IMR-90 (cell line): ENCODE measurements at regions not wholly inside any gene's neighbourhood (a gene's known extent, or its start where the extent isn't known, plus 50 kb on each side); places are given as distances from the start of the nearest gene placed in this dataset.

Experiments used
- ATAC-seq: fragments of 200-7000 bp; cut with Tn5 transposase; 2 replicates; pipeline ENCODE4 v1.9.1; 2020; ENCODE audit warnings: low read depth, mild to moderate bottlenecking, moderate library complexity
- BruUV-seq: library from RNA; stranded (reverse); fragments of 400-500 nt; replicated peaks from 2 replicates; lab custom pipeline; 2021; lab: Mats Ljungman, UMichigan
- CTCF ChIA-PET: fragments of 300-600 bp; formaldehyde crosslinking; extraction: SDS; loops from one replicate; lab custom pipeline; 2021; ENCODE audit warnings: antibody characterized with exemption; lab: Yijun Ruan, JAX
- POLR2A ChIA-PET: fragments of 300-600 bp; sonication (Branson Sonifier 250); formaldehyde crosslinking; loops from one replicate; lab custom pipeline; 2022; ENCODE audit warnings: antibody characterized with exemption; ENCODE audit not compliant: unreplicated experiment; lab: Charles Lee
- DNase-seq: peaks from one replicate; pipeline ENCODE4 v3.0.0; 2013
- H2AFZ ChIP-seq: replicated peaks from 2 replicates; pipeline ENCODE3; 2013; ENCODE audit warnings: low read length, mild to moderate bottlenecking; ENCODE audit not compliant: poor library complexity
- H2AK5ac ChIP-seq: 2 replicates; pipeline ENCODE4 v1.6.1; 2013; ENCODE audit warnings: low read depth, low read length, inconsistent platforms
- H2AK9ac ChIP-seq: replicated peaks from 2 replicates; pipeline ENCODE3; 2013; ENCODE audit warnings: mild to moderate bottlenecking, low read depth, low read length, moderate library complexity; ENCODE audit not compliant: poor library complexity
- H2BK120ac ChIP-seq: 2 replicates; pipeline ENCODE4 v1.6.1; 2013; ENCODE audit warnings: low read depth, low read length, inconsistent platforms
- H2BK15ac ChIP-seq: 3 replicates; pipeline ENCODE4 v1.6.1; 2013; ENCODE audit warnings: low read depth, low read length, inconsistent platforms
- H2BK20ac ChIP-seq: 2 replicates; pipeline ENCODE4 v1.6.1; 2013; ENCODE audit warnings: low read depth, mild to moderate bottlenecking, inconsistent platforms, low read length, moderate library complexity
- H2BK5ac ChIP-seq: 2 replicates; pipeline ENCODE4 v1.6.1; 2013; ENCODE audit warnings: mild to moderate bottlenecking, low read depth, low read length, inconsistent platforms; ENCODE audit not compliant: poor library complexity, severe bottlenecking
- H3K14ac ChIP-seq: replicated peaks from 2 replicates; pipeline ENCODE4 v1.6.1; 2013; ENCODE audit warnings: low read depth, low read length, inconsistent platforms
- H3K18ac ChIP-seq: 2 replicates; pipeline ENCODE4 v1.6.1; 2013; ENCODE audit warnings: low read depth, low read length, control low read depth
- H3K23ac ChIP-seq: 2 replicates; pipeline ENCODE4 v1.6.1; 2013; ENCODE audit warnings: low read depth, low read length, inconsistent platforms
- H3K27ac ChIP-seq: 2 replicates; pipeline ENCODE4 v1.5.1; 2013; ENCODE audit warnings: mild to moderate bottlenecking, control low read depth, low read length; ENCODE audit not compliant: insufficient read depth
- H3K27me3 ChIP-seq: 2 replicates; pipeline ENCODE4 v1.6.1; 2013; ENCODE audit warnings: low read length; ENCODE audit not compliant: control insufficient read depth, insufficient read depth
- H3K36me3 ChIP-seq: 2 replicates; pipeline ENCODE4 v1.6.1; 2013; ENCODE audit warnings: low read length, mixed read lengths; ENCODE audit not compliant: control insufficient read depth, insufficient read depth
- H3K4ac ChIP-seq: 2 replicates; pipeline ENCODE4 v1.6.1; 2013; ENCODE audit warnings: low read depth, low read length, inconsistent platforms
- H3K4me1 ChIP-seq: 2 replicates; pipeline ENCODE4 v1.6.1; 2013; ENCODE audit warnings: low read length, mixed read lengths; ENCODE audit not compliant: control insufficient read depth, insufficient read depth
- H3K4me2 ChIP-seq: 2 replicates; pipeline ENCODE4 v1.6.1; 2013; ENCODE audit warnings: low read depth, mild to moderate bottlenecking, control low read depth, low read length, moderate library complexity
- H3K4me3 ChIP-seq: 2 replicates; pipeline ENCODE4 v1.5.1; 2013; ENCODE audit warnings: low read depth, mild to moderate bottlenecking, control low read depth, low read length, moderate library complexity; ENCODE audit not compliant: insufficient read depth
- H3K56ac ChIP-seq: 2 replicates; pipeline ENCODE4 v1.6.1; 2013; ENCODE audit warnings: low read length, inconsistent platforms; ENCODE audit not compliant: insufficient read depth; ENCODE audit errors: extremely low read depth
- H3K79me1 ChIP-seq, 2 experiments: 2 replicates each; pipeline ENCODE4 v1.6.1; 2013; ENCODE audit warnings: low read length in 2 of 2, inconsistent platforms in 1 of 2, low read depth in 1 of 2
- H3K9ac ChIP-seq: 2 replicates; pipeline ENCODE4 v1.6.1; 2013; ENCODE audit warnings: low read depth, low read length, control low read depth
- H3K9me1 ChIP-seq: 2 replicates; pipeline ENCODE4 v1.6.1; 2013; ENCODE audit warnings: low read length, inconsistent platforms; ENCODE audit not compliant: insufficient read depth
- H3K9me3 ChIP-seq: 2 replicates; pipeline ENCODE4 v1.6.1; 2013; ENCODE audit warnings: low read length; ENCODE audit not compliant: control insufficient read depth, insufficient read depth
- H4K20me1 ChIP-seq: 2 replicates; pipeline ENCODE4 v1.6.1; 2013; ENCODE audit warnings: low read length, inconsistent platforms; ENCODE audit not compliant: insufficient read depth
- H4K5ac ChIP-seq: 2 replicates; pipeline ENCODE4 v1.6.1; 2013; ENCODE audit warnings: mild to moderate bottlenecking, low read depth, low read length, control low read depth
- H4K8ac ChIP-seq, 2 experiments: 2 replicates each; pipeline ENCODE4 v1.6.1; 2013; ENCODE audit warnings: low read depth in 2 of 2, low read length in 2 of 2, control low read depth in 1 of 2, inconsistent platforms in 1 of 2
- H4K91ac ChIP-seq: 2 replicates; pipeline ENCODE4 v1.6.1; 2013; ENCODE audit warnings: low read depth, low read length, inconsistent platforms; ENCODE audit not compliant: insufficient read depth
- BHLHE40 ChIP-seq: fragments of 150-350 bp; IDR thresholded peaks from 2 replicates; pipeline ENCODE4 v1.6.1; 2016; ENCODE audit warnings: mild to moderate bottlenecking, low read depth, low read length
- CEBPB ChIP-seq: IDR thresholded peaks from 2 replicates; pipeline ENCODE4 v1.6.1; 2012; ENCODE audit warnings: low read depth, low read length, improper control_type of control experiment
- CHD1 ChIP-seq: IDR thresholded peaks from 2 replicates; pipeline ENCODE4 v1.6.1; 2012; ENCODE audit warnings: low read depth, low read length, improper control_type of control experiment
- CTCF ChIP-seq: conservative IDR thresholded peaks from 2 replicates; pipeline ENCODE4 v1.5.1; 2012; ENCODE audit warnings: mild to moderate bottlenecking, low read depth, low read length, improper control_type of control experiment
- MAFK ChIP-seq: IDR thresholded peaks from 2 replicates; pipeline ENCODE4 v1.6.1; 2012; ENCODE audit warnings: low read depth, low read length, improper control_type of control experiment
- MAZ ChIP-seq: IDR thresholded peaks from 2 replicates; pipeline ENCODE4 v1.6.1; 2012; ENCODE audit warnings: low read depth, mild to moderate bottlenecking, low read length, improper control_type of control experiment, moderate library complexity, borderline replicate concordance
- NFE2L2 ChIP-seq: fragments of 150-350 bp; IDR thresholded peaks from 2 replicates; pipeline ENCODE4 v1.6.1; 2016; ENCODE audit warnings: low read depth, mild to moderate bottlenecking, low read length
- POLR2A ChIP-seq: IDR thresholded peaks from 2 replicates; pipeline ENCODE4 v1.6.1; 2012; ENCODE audit warnings: mild to moderate bottlenecking, low read depth, low read length
- RAD21 ChIP-seq: IDR thresholded peaks from 2 replicates; pipeline ENCODE4 v1.6.1; 2012; ENCODE audit warnings: low read length, improper control_type of control experiment
- SMC3 ChIP-seq: fragments of 150-350 bp; IDR thresholded peaks from 2 replicates; pipeline ENCODE4 v1.6.1; 2016; ENCODE audit warnings: low read depth, mild to moderate bottlenecking, antibody characterized with exemption, low read length, moderate library complexity
- WGBS, 2 experiments: methylation state at CpG; one replicate each; pipeline versions ENCODE4 v1.1.5 to v1.1.7; 2013; ENCODE audit warnings: missing lambda C conversion rate in 2 of 2; ENCODE audit not compliant: insufficient read length in 1 of 2; ENCODE audit errors: extremely low coverage in 2 of 2; 5-methylcytosine and 5-hydroxymethylcytosine counted together
- dilution Hi-C: fragments of 300-500 bp; cut with HindIII; formaldehyde crosslinking; loops from one replicate; pipeline ENCODE4 v1.14.3; 2018; ENCODE audit warnings: low sequenced_read_pairs; ENCODE audit not compliant: unreplicated experiment
- in situ Hi-C: fragments of 300-500 bp; cut with MboI; formaldehyde crosslinking; loops from 3 replicates; pipeline ENCODE4 v1.14.3; 2019; ENCODE audit warnings: low sequenced_read_pairs, inconsistent platforms, mixed read lengths
- intact Hi-C: fragments of 100-400 bp; cut with micrococcal nuclease; formaldehyde crosslinking; loops from 2 replicates; pipeline ENCODE4 v1.10.0; 2022
- TF ChIP-seq, protein P1 (sequence below): fragments of 150-350 bp; IDR thresholded peaks from 2 replicates; pipeline ENCODE4 v1.6.1; 2017; ENCODE audit warnings: mild to moderate bottlenecking, antibody characterized with exemption, low read length, low read depth

DNA sequence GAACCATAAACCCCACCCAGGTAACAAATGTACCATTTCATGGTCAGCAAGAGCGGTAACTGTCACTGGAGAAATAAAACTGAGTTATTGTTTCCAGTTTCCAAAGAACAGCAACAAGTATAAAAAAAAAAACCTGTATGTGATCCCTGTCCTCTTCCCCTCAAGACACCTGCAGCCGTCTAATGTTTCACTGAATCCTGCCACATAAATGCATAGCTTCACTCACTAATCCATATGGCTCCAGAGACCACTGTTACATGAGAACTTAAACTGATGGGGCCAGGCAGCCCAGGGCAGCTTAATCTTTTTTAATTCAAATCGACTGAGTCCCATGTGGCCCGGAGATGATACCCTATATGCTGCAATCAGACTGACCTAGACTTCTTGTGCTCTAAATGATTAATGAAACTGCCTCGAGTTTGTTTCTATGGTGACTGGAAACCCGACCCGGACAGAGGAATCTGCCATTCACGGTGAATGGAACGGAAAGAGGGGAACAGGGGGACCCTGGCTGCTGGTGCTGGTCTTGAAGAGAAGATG, 60.9 kb upstream of the SIX2 start:
- Histone ChIP-seq H3K4me2 (no peak overlapping the region), H2AFZ (no peak overlapping the region)

More for the DNA sequence above, 60.9 kb upstream of the SIX2 start:
- Histone ChIP-seq H3K79me1 (no peaks in the 10 kb centered on the region), H2BK20ac (no peak overlapping the region), H3K23ac (no peak overlapping the region), H3K9ac (no peak overlapping the region), H2AK5ac (no peak overlapping the region), H3K4me1 (no peaks in the 10 kb centered on the region), H3K4me3 (no peak overlapping the region), H4K5ac (no peak overlapping the region), H4K20me1 (no peaks in the 10 kb centered on the region), H2BK15ac (no peak overlapping the region), H2AK9ac (no peak overlapping the region), H3K27ac (no peak overlapping the region), H3K27me3 (peaks cover 71% of the 10 kb centered on the region), H3K9me3 (no peaks in the 10 kb centered on the region), H3K36me3 (no peaks in the 10 kb centered on the region), H2BK120ac (no peak overlapping the region), H3K4ac (no peak overlapping the region), H4K91ac (no peak overlapping the region), H3K18ac (no peak overlapping the region), H3K9me1 (no peaks in the 10 kb centered on the region), H2BK5ac (no peak overlapping the region), H4K8ac (no peak overlapping the region), H3K14ac (no peak overlapping the region), H3K56ac (no peak overlapping the region)
- in situ Hi-C loops, result no loop called here
- intact Hi-C loops, result no loop called here
- POLR2A ChIA-PET, result no interaction called here
- ATAC-seq (no peak), DNase-seq (no peak)
- TF ChIP-seq MAZ, result no peak
- TF ChIP-seq RAD21, result no peak
- TF ChIP-seq, protein P1, sequence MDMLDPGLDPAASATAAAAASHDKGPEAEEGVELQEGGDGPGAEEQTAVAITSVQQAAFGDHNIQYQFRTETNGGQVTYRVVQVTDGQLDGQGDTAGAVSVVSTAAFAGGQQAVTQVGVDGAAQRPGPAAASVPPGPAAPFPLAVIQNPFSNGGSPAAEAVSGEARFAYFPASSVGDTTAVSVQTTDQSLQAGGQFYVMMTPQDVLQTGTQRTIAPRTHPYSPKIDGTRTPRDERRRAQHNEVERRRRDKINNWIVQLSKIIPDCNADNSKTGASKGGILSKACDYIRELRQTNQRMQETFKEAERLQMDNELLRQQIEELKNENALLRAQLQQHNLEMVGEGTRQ, result no peak
- TF ChIP-seq POLR2A, result no peak
- no peak for TF ChIP-seq SMC3
- no peak for TF ChIP-seq BHLHE40
- no peak for TF ChIP-seq CEBPB
- TF ChIP-seq MAFK, result no peak
- no peak for TF ChIP-seq NFE2L2
- TF ChIP-seq CHD1, result no peak
- TF ChIP-seq CTCF, result no peak
- BruUV-seq, result no TSS peak
- 14% methylated on average over 2 of the region's 9 CpGs; no CpG with 5 or more reads in 1 of the 2 experiments for WGBS, 2 experiments
- dilution Hi-C loops, result no loop called here
- CTCF ChIA-PET, result interaction anchor here (0.6 kb wide), 1 partner anchor 25 kb away, joined by 4 read pairs; no protein-coding TSS in a partner anchor
